ENCODE measurements at regions not wholly inside any gene's neighbourhood (a gene's known extent, or its start where the extent isn't known, plus 50 kb on each side); places are given as distances from the start of the nearest gene placed in this dataset.
"Not testable (repeated sequence)": the region's sequence is repeated elsewhere in the genome, so short reads cannot be mapped to it uniquely, and the experiment has no call there.

- not testable (repeated sequence) for DNase-seq
Measured at GRCh38 chr17:20917610-20918306, 125.1 kb downstream of the USP22 start.

- no peak for DNase-seq
Measured at GRCh38 chr17:20920095-20920814, 122.6 kb downstream of the USP22 start.

- DNase-seq = no peak
Measured at GRCh38 chr17:20920815-20921199, 122.0 kb downstream of the USP22 start.

GRCh38 chr17:20922128-20922670, 120.6 kb downstream of the USP22 start:
- no peak for DNase-seq

GRCh38 chr17:20924306-20924705, 118.5 kb downstream of the USP22 start:
- DNase-seq = no peak

GRCh38 chr17:20925091-20925490, 117.7 kb downstream of the USP22 start:
- no peak for DNase-seq

GRCh38 chr17:20925954-20926353, 116.9 kb downstream of the USP22 start:
- DNase-seq = no peak

- DNase-seq = no peak
Measured at GRCh38 chr17:20926532-20926931, 116.3 kb downstream of the USP22 start.

GRCh38 chr17:20927308-20927977, 115.4 kb downstream of the USP22 start:
- DNase-seq = no peak

- DNase-seq = no peak
Measured at GRCh38 chr17:20929334-20929733, 113.5 kb downstream of the USP22 start.

GRCh38 chr17:20930081-20930760, 112.6 kb downstream of the USP22 start:
- no peak for DNase-seq

- DNase-seq = not testable (repeated sequence)
Measured at GRCh38 chr17:20933040-20933439, 109.8 kb downstream of the USP22 start.

GRCh38 chr17:20934288-20934687, 108.5 kb downstream of the USP22 start:
- DNase-seq = no peak

GRCh38 chr17:20935740-20936139, 107.1 kb downstream of the USP22 start:
- DNase-seq = no peak

- DNase-seq = no peak
Measured at GRCh38 chr17:20938244-20938643, 104.6 kb downstream of the USP22 start.

- no peak for DNase-seq
Measured at GRCh38 chr17:20938988-20939615, 103.7 kb downstream of the USP22 start.

GRCh38 chr17:20941872-20942271, 100.9 kb downstream of the USP22 start:
- no peak for DNase-seq

- no peak for DNase-seq
Measured at GRCh38 chr17:20944014-20944865, 98.6 kb downstream of the USP22 start.

- not testable (repeated sequence) for DNase-seq
Measured at GRCh38 chr17:20947708-20948107, 95.1 kb downstream of the USP22 start.

GRCh38 chr17:20948984-20949777, 93.6 kb downstream of the USP22 start:
- DNase-seq = no peak

All from activated T-cell treated with anti-CD3 and anti-CD28 coated beads for 4 hours (primary cell).